HUES48 (cell line): ENCODE measurements at regions not wholly inside any gene's neighbourhood (a gene's known extent, or its start where the extent isn't known, plus 50 kb on each side); places are given as distances from the start of the nearest gene placed in this dataset.

Experiments
- H3K27ac ChIP-seq: one replicate; pipeline ENCODE4 v1.7.0; 2013; ENCODE audit warnings: low read depth, low read length, inconsistent platforms
- H3K27me3 ChIP-seq: 2 replicates; pipeline ENCODE4 v1.6.1; 2013; ENCODE audit warnings: mild to moderate bottlenecking, low read length; ENCODE audit not compliant: control insufficient read depth, insufficient read depth
- H3K36me3 ChIP-seq: 2 replicates; pipeline ENCODE4 v1.6.1; 2013; ENCODE audit warnings: low read length; ENCODE audit not compliant: control insufficient read depth, insufficient read depth
- H3K4me1 ChIP-seq: 2 replicates; pipeline ENCODE4 v1.6.1; 2013; ENCODE audit warnings: mild to moderate bottlenecking, low read length; ENCODE audit not compliant: control insufficient read depth, insufficient read depth
- H3K4me3 ChIP-seq: 2 replicates; pipeline ENCODE4 v1.5.1; 2013; ENCODE audit warnings: mild to moderate bottlenecking, low read depth, low read length
- H3K9ac ChIP-seq: 2 replicates; pipeline ENCODE4 v1.6.1; 2013; ENCODE audit warnings: mild to moderate bottlenecking, low read depth, low read length, moderate library complexity
- H3K9me3 ChIP-seq: 2 replicates; pipeline ENCODE4 v1.6.1; 2013; ENCODE audit warnings: low read length; ENCODE audit not compliant: control insufficient read depth, insufficient read depth

DNA sequence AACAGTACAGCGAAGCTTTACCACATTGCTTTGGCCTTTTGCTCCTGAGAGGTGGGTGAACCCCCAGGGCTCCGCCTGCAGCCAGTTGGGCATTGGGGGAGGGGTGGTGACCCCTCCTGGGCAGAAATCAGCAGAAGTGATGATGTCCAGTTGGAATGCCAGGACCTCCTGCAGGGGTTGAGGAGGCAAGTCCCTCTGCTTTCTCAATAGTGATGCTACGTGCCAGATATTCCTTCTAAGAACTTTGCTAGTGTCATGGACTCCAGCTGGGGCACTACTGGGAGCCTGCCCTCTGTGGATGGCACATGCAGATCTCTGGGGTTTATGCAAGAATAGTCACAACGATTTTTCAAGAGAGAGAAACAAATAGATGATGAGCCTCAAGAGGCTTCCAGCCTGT lies 95.6 kb downstream of the NDFIP1 start:
- Histone ChIP-seq H3K4me3 (no peak overlapping the region), H3K27me3 (no peaks in the 10 kb centered on the region; the same call in 1 of the 2 replicates), H3K9me3 (no peaks in the 10 kb centered on the region), H3K36me3 (no peaks in the 10 kb centered on the region), H3K27ac (no peak overlapping the region), H3K4me1 (peaks cover 5% of the 10 kb centered on the region), H3K9ac (no peak overlapping the region)
